GM19438 (cell line): ENCODE measurements at regions not wholly inside any gene's neighbourhood (a gene's known extent, or its start where the extent isn't known, plus 50 kb on each side); places are given as distances from the start of the nearest gene placed in this dataset.
"Not testable (repeated sequence)": the region's sequence is repeated elsewhere in the genome, so short reads cannot be mapped to it uniquely, and the experiment has no call there.

ENCODE experiments used
- ATAC-seq: cut with Tn5 transposase; IDR thresholded peaks from one replicate; pipeline ENCODE4 v1.9.1; 2021; ENCODE audit warnings: low read depth; ENCODE audit not compliant: unreplicated experiment

DNA sequence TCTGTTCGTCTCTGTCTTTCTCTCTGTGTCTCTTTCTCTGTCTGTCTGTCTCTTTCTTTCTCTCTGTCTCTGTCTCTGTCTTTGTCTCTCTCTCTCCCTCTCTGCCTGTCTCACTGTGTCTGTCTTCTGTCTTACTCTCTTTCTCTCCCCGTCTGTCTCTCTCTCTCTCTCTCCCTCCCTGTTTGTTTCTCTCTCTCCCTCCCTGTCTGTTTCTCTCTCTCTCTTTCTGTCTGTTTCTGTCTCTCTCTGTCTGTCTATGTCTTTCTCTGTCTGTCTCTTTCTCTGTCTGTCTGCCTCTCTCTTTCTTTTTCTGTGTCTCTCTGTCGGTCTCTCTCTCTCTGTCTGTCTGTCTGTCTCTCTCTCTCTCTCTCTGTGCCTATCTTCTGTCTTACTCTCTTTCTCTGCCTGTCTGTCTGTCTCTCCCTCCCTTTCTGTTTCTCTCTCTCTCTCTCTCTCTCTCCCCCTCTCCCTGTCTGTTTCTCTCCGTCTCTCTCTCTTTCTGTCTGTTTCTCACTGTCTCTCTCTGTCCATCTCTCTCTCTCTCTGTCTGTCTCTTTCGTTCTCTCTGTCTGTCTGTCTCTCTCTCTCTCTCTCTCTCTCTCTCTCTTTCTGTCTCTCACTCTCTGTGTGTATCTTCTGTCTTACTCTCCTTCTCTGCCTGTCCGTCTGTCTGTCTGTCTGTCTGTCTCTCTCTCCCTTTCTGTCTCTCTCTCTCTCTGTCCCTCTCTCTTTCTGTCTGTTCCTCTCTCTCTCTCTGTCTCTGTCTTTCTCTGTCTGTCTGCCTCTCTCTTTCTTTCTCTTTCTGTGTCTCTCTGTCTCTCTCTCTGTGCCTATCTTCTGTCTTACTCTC lies 2065.9 kb upstream of the TPTE start:
- not testable (repeated sequence) for ATAC-seq

DNA sequence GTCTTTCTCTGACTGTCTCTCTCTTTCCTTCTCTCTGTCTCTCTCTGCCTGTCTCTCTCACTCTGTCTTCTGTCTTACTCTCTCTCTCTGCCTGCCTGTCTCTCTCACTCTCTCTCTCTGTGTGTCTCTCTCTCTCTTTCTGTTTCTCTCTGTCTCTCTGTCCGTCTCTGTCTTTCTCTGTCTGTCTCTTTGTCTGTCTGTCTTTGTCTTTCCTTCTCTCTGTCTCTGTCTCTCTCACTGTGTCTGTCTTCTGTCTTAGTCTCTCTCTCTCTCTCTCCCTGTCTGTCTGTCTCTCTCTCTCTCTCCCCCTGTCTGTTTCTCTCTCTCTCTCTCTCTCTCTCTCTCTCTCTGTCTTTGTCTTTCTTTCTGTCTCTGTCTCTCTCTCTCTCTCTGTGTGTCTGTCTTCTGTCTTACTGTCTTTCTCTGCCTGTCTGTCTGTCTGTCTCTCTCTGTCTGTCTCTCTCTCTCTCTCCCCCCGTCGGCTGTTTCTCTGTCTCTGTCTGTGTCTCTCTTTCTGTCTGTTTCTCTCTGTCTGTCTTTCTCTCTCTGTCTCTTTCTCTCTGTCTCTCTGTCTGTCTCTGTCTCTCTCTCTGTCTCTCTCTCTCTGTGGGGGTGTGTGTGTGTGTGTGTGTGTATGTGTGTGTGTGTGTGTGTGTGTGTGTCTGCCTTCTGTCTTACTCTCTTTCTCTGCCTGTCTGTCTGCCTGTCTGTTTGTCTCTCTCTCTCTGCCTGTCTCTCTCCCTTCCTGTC lies 2056.8 kb upstream of the TPTE start:
- ATAC-seq = peak; percentile 62

DNA sequence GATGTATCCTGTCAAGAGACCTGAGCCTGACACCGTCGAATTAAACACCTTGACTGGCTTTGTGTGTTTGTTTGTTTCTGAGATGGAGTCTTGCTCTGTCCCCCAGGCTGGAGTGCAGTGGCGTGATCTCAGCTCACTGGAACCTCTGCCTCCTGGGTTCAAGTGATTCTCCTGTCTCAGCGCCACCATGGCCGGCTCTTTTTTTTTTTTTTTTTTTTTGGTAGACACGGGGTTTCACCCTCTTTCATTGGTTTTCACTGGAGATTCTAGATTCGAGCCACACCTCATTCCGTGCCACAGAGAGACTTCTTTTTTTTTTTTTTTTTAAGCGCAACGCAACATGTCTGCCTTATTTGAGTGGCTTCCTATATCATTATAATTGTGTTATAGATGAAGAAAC lies 2054.7 kb upstream of the TPTE start:
- ATAC-seq = not testable (repeated sequence)
